NCI-H2227 treated with DMSO at 0.1 percent for 48 hours (cell line): ENCODE measurements at regions not wholly inside any gene's neighbourhood (a gene's known extent, or its start where the extent isn't known, plus 50 kb on each side); places are given as distances from the start of the nearest gene placed in this dataset.

Experiments used
- DNase-seq: peaks from one replicate; lab custom pipeline; 2025; lab: John Stamatoyannopoulos, UW

GRCh38 chr12:108462686-108463085 lies 52.4 kb upstream of the FICD start:
- DNase-seq = no peak

GRCh38 chr12:108461058-108461660 lies 53.9 kb upstream of the FICD start:
- no peak for DNase-seq

- no peak for DNase-seq
Observed at GRCh38 chr12:108459149-108459548, 55.9 kb upstream of the FICD start.

GRCh38 chr12:108457734-108458361 lies 57.2 kb upstream of the FICD start:
- no peak for DNase-seq

- peak; percentile 29 for DNase-seq
Observed at GRCh38 chr12:108457006-108457733, 57.9 kb upstream of the FICD start.

GRCh38 chr12:108455706-108456105 lies 59.4 kb upstream of the FICD start:
- DNase-seq = no peak

- no peak for DNase-seq
Observed at GRCh38 chr12:108454539-108455139, 60.4 kb upstream of the FICD start.

GRCh38 chr12:108449478-108449877 lies 65.6 kb upstream of the FICD start:
- DNase-seq = no peak

GRCh38 chr12:108448246-108448645 lies 66.8 kb upstream of the FICD start:
- DNase-seq = no peak

GRCh38 chr12:108447168-108447832 lies 67.8 kb upstream of the FICD start:
- DNase-seq = no peak

GRCh38 chr12:108446766-108447165 lies 68.3 kb upstream of the FICD start:
- DNase-seq = no peak

- DNase-seq = no peak
Observed at GRCh38 chr12:108442910-108443309, 72.2 kb upstream of the FICD start.

- no peak for DNase-seq
Observed at GRCh38 chr12:108442067-108442466, 73.0 kb upstream of the FICD start.

- no peak for DNase-seq
Observed at GRCh38 chr12:108441549-108441948, 73.5 kb upstream of the FICD start.

GRCh38 chr12:108440736-108441135 lies 74.3 kb upstream of the FICD start:
- no peak for DNase-seq

- no peak for DNase-seq
Observed at GRCh38 chr12:108438667-108439066, 76.4 kb upstream of the FICD start.

- no peak for DNase-seq
Observed at GRCh38 chr12:108432423-108433121, 82.5 kb upstream of the FICD start.

GRCh38 chr12:108430926-108431325 lies 84.2 kb upstream of the FICD start:
- DNase-seq = no peak

GRCh38 chr12:108430245-108430644 lies 84.8 kb upstream of the FICD start:
- DNase-seq = peak; percentile 60

- DNase-seq = peak; percentile 21
Observed at GRCh38 chr12:108425238-108425795, 86.2 kb upstream of the CMKLR1 start.

GRCh38 chr12:108424816-108425215 lies 85.7 kb upstream of the CMKLR1 start:
- no peak for DNase-seq
